Lower lobe of right lung (tissue), 2 donors: ENCODE measurements at regions not wholly inside any gene's neighbourhood (a gene's known extent, or its start where the extent isn't known, plus 50 kb on each side); places are given as distances from the start of the nearest gene placed in this dataset.

Experiments
- ATAC-seq, 2 donors: fragments of 200-7000 bp; cut with Tn5 transposase; one replicate each; pipeline ENCODE4 v1.9.1; 2020 to 2022; ENCODE audit warnings: mild to moderate bottlenecking in 2 of 2, moderate library complexity in 2 of 2
- DNase-seq: peaks from one replicate; pipeline ENCODE4 v3.0.0-alpha.2; 2020
- H3K27ac ChIP-seq: fragments of 200-600 bp; one replicate; pipeline ENCODE4 v1.8.0; 2022
- H3K27me3 ChIP-seq: fragments of 200-600 bp; one replicate; pipeline ENCODE4 v1.8.0; 2022; ENCODE audit warnings: low read depth
- H3K36me3 ChIP-seq: fragments of 200-600 bp; one replicate; pipeline ENCODE4 v1.8.0; 2022; ENCODE audit warnings: mild to moderate bottlenecking
- H3K4me1 ChIP-seq: fragments of 200-600 bp; one replicate; pipeline ENCODE4 v1.8.0; 2022
- H3K4me3 ChIP-seq: fragments of 200-600 bp; one replicate; pipeline ENCODE4 v1.8.0; 2022; ENCODE audit warnings: mild to moderate bottlenecking
- H3K9me3 ChIP-seq: fragments of 200-600 bp; one replicate; pipeline ENCODE4 v1.8.0; 2022
- intact Hi-C: fragments of 100-400 bp; cut with DNase I; formaldehyde crosslinking; loops from one replicate; pipeline ENCODE4 v1.11.0; 2022
- TF ChIP-seq, protein P1 (sequence below): fragments of 200-600 bp; IDR thresholded peaks from one replicate; pipeline ENCODE4 v1.8.0; 2022; ENCODE audit warnings: antibody characterized with exemption, mild to moderate bottlenecking
- donor health status: DM: no; HTN: yes; CAD: no; lungs with severe emphysema.

DNA sequence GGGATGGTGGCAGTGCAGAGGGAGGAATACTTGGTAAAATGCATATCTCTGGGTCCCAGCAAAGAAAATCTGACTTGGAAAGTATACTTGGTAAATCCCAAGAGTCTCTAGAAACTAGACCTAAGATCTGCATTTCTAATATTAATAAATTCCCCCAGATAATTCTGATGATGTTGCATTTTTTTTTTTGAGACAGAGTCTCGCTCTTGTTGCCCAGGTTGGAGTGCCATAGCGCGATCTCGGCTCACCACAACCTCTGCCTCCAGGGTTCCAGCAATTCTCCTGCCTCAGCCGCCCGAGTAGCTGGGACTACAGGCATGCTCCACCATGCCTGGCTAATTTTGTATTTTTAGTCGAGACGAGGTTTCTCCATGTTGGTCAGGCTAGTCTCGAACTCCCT lies 97.9 kb upstream of the ANK3 start:
- Histone ChIP-seq H3K4me3 (no peak overlapping the region), H3K27ac (no peak overlapping the region), H3K4me1 (no peaks in the 10 kb centered on the region), H3K36me3 (no peaks in the 10 kb centered on the region), H3K9me3 (no peaks in the 10 kb centered on the region), H3K27me3 (no peaks in the 10 kb centered on the region)
- TF ChIP-seq, protein P1, sequence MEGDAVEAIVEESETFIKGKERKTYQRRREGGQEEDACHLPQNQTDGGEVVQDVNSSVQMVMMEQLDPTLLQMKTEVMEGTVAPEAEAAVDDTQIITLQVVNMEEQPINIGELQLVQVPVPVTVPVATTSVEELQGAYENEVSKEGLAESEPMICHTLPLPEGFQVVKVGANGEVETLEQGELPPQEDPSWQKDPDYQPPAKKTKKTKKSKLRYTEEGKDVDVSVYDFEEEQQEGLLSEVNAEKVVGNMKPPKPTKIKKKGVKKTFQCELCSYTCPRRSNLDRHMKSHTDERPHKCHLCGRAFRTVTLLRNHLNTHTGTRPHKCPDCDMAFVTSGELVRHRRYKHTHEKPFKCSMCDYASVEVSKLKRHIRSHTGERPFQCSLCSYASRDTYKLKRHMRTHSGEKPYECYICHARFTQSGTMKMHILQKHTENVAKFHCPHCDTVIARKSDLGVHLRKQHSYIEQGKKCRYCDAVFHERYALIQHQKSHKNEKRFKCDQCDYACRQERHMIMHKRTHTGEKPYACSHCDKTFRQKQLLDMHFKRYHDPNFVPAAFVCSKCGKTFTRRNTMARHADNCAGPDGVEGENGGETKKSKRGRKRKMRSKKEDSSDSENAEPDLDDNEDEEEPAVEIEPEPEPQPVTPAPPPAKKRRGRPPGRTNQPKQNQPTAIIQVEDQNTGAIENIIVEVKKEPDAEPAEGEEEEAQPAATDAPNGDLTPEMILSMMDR, result no peak
- intact Hi-C loops, result no loop called here
- ATAC-seq (no peak), DNase-seq (no peak)

DNA sequence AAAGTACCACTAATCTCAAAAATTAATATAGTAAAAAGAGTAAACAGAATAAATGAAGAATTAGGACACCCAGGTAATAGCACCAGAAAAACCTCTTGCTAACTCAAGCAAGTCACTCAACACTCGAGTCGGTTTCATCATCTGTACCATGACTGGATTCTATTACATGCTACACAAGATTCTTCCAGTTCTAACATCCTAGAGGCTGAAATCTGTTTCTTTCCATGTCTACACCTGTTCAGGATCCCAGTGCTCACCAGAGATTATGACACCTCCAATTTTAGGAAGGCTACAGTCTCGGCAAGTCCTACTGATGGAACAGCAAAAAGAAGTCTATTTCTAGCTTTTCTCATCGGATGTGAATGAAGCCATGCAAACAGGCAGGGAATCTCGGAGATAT lies 95.3 kb upstream of the ANK3 start:
- Histone ChIP-seq H3K4me3 (no peak overlapping the region), H3K27me3 (no peaks in the 10 kb centered on the region), H3K27ac (no peak overlapping the region), H3K4me1 (no peaks in the 10 kb centered on the region), H3K36me3 (no peaks in the 10 kb centered on the region), H3K9me3 (no peaks in the 10 kb centered on the region)
- no peak for DNase-seq
- intact Hi-C loops, result no loop called here
- TF ChIP-seq, protein P1, result no peak
- no peak for ATAC-seq

DNA sequence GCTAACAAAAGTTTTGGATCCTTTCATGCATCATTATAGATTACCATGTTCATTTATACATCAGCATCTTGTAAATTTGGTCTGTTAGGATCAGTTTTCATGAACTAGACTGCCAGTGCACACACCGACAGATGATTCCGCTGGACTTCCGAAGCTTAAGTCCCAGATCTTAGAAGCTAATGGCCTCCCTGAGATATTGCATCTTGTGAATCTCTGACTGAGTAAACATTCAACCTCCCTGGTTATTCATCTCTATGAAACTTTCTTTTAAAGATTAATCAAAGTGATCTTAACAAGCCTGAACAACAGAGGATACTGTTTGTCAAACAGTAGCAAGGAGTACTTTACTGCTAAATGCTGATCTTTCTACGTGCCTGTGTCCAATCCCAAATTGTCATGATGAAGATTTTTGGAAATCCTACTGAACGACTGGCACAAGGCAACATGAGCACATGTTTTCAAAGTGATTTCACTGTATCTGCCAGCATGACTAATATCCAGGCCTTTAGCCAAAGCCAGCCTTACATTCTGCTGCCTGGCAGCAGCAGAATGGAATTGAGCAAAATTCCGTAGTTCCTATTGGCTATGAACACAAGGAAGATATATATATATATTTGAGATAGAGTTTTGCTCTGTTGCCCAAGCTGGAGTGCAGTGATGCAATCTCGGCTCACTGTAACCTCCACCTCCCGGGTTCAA lies 91.3 kb upstream of the ANK3 start:
- DNase-seq, result no peak
- ATAC-seq, result peak; percentile 48 to 73
- no peaks in the 10 kb centered on the region for H3K36me3 ChIP-seq
- no peak overlapping the region for H3K27ac ChIP-seq
- H3K4me3 ChIP-seq, result no peak overlapping the region
- TF ChIP-seq, protein P1, result no peak
- no peaks in the 10 kb centered on the region for H3K9me3 ChIP-seq
- no peaks in the 10 kb centered on the region for H3K4me1 ChIP-seq
- intact Hi-C loops, result no loop called here
- no peaks in the 10 kb centered on the region for H3K27me3 ChIP-seq

DNA sequence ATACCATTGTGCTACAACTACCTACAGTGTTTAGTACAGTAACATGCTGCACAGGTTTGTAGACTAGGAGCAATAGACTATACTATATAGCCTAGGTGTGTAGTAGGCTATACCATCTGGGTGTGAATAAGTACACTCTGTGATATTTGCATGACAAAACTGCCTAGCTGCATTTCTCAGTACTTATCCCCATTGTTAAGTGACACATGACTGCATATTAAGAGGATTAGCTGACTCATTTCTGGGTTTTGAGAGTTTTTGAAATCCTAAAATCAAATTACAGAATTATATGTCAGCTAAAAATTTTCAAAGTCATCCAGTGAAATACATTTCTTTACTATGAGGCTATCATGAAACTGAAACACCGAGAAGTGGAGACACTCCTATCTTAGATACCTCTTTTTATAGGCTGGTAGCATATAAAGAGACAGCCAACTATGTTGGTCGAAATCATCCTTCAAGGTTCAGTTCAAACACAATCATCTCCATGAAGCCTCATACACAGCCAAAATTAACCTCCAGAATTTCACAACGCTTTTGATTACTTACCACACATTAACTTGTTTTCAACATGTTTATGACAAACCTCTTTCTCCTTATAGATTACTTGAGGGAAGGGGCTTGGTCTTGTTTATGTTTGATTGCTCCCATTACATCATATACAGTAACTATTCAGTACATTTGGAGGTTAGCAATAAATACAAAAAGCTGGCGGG lies 89.8 kb upstream of the ANK3 start:
- no peak overlapping the region for H3K27ac ChIP-seq
- no peak for DNase-seq

DNA sequence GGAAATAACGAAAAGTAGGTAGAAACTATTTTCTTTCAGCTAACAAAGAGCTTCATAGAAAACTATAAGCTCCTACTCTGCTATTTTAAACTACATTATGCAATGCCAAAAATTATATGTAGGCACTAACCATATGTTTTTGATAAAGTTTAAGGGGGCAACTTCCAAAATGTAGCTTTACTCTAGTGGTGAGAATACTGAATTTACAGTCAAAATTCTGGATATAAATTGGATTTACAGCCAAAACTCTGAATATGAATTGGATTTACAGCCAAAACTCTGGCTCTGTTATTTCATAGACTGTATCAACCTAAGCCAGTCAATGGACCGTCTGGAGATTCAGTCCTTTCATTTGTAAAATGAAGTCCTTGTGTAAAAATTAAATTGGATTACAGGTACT lies 86.8 kb upstream of the ANK3 start:
- no peaks in the 10 kb centered on the region for H3K9me3 ChIP-seq
- H3K36me3 ChIP-seq, result no peaks in the 10 kb centered on the region
- no peak for ATAC-seq
- H3K27ac ChIP-seq, result no peak overlapping the region
- intact Hi-C loops, result no loop called here
- no peak for DNase-seq
- no peaks in the 10 kb centered on the region for H3K27me3 ChIP-seq
- no peaks in the 10 kb centered on the region for H3K4me1 ChIP-seq
- H3K4me3 ChIP-seq, result no peak overlapping the region
- TF ChIP-seq, protein P1, result no peak

More for the DNA sequence above, 89.8 kb upstream of the ANK3 start:
- Histone ChIP-seq H3K36me3 (no peaks in the 10 kb centered on the region), H3K4me1 (no peaks in the 10 kb centered on the region), H3K27me3 (no peaks in the 10 kb centered on the region), H3K9me3 (no peaks in the 10 kb centered on the region), H3K4me3 (no peak overlapping the region)
- no peak for ATAC-seq
- intact Hi-C loops, result no loop called here
- TF ChIP-seq, protein P1, result no peak
